ENCODE measurements at regions not wholly inside any gene's neighbourhood (a gene's known extent, or its start where the extent isn't known, plus 50 kb on each side); places are given as distances from the start of the nearest gene placed in this dataset.

DNA sequence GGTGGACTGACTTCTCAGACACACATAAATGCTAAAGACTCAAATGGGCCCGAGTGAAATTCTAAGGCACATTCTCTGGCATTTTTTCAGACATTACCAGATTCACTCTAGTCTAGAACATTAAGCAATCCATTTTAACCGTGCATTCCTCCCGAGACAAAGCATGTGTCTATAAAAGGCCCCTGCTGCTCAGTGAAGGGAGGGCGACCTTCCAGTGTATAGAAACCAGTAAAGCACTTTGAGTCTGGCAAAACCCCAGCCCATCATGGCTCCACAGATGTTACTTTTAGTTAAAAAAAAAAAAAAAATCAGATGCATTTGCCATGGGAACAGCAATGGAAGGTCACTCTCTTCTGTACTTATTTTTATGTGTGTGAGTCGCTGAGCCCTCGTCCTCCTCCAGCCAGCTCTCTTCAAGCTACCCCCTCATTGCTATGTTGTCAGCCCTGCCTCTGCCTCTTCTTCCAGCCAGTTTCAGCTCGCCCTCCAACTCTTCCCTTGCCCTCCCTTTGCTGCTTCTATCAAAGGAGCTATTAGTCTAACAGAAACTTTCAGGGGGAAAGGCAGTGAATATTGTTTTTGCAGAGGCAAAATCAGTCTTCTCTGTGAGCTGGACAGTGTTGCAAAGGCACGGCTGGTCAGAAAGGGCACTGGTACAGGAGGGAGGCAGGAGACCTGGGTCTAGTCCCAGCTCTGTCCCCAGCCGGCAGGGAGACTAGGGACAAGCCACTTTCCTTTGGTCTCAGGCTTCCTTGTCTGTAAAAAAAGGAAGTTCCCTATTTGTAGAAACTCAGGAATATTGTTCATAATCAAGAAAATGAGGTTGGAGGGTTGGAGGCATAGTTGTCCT is 644.2 kb downstream of the ZNF674 start:
- no CpG with 5 or more reads among the region's 9 CpGs for WGBS (ENCODE audit: insufficient coverage, insufficient read length)
- Histone ChIP-seq H3K36me3 (ENCODE audit: control insufficient read depth, insufficient read depth, low read length) (no peaks in the 10 kb centered on the region), H3K4me1 (ENCODE audit: control insufficient read depth, insufficient read depth, low read length) (no peaks in the 10 kb centered on the region; the same call in none of the 2 replicates), H3K27me3 (ENCODE audit: control insufficient read depth, insufficient read depth, low read length) (no peaks in the 10 kb centered on the region), H3K4me3 (ENCODE audit: low read length) (no peak overlapping the region), H3K27ac (ENCODE audit: low read length) (no peak overlapping the region), H3K9me3 (ENCODE audit: control insufficient read depth, insufficient read depth, low read length) (no peaks in the 10 kb centered on the region)
- DNase-seq (ENCODE audit: low read depth, low spot score) = no peak

DNA sequence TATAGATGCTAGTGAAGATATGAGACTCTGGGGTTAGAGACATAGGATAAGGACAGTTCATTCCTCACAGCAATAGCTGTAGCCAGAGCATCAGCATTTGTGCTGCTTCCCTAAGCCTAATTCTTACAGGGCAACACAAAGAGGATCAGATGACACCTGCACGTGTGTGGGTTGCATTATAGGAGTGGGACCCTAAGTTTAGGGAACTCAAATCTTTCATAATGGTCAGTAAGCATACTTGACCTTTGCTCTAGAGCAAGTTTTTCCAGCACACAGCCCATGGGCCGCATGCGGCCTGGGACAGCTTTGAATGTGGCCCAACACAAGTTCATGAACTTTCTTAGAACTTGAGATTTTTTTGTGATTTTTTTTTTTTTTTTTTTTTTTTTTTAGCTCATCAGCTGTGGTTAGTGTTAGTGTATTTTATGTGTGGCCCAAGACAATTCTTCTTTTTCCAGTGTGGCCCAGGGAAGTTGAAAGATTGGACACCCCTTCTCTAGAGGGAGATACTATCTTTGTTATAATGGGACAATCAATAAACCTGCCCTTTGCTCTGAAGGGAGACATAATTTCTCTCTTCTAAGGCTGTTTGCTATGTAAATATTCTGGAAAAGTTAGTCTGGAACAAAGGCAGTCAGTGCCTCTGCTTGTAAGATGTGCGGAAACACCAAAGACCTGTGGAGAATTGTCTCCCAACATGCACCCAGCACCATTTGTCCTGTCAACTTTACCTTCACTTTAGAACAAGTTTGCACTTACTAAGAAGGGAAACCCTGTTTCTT is 650.2 kb downstream of the ZNF674 start:
- WGBS (ENCODE audit: insufficient coverage, insufficient read length) = no CpG with 5 or more reads among the region's 4 CpGs
- Histone ChIP-seq H3K27ac (ENCODE audit: low read length) (no peak overlapping the region), H3K27me3 (ENCODE audit: control insufficient read depth, insufficient read depth, low read length) (no peaks in the 10 kb centered on the region), H3K9me3 (ENCODE audit: control insufficient read depth, insufficient read depth, low read length) (no peaks in the 10 kb centered on the region), H3K36me3 (ENCODE audit: control insufficient read depth, insufficient read depth, low read length) (no peaks in the 10 kb centered on the region), H3K4me1 (ENCODE audit: control insufficient read depth, insufficient read depth, low read length) (no peaks in the 10 kb centered on the region), H3K4me3 (ENCODE audit: low read length) (no peak overlapping the region)
- DNase-seq (ENCODE audit: low read depth, low spot score) = no peak

DNA sequence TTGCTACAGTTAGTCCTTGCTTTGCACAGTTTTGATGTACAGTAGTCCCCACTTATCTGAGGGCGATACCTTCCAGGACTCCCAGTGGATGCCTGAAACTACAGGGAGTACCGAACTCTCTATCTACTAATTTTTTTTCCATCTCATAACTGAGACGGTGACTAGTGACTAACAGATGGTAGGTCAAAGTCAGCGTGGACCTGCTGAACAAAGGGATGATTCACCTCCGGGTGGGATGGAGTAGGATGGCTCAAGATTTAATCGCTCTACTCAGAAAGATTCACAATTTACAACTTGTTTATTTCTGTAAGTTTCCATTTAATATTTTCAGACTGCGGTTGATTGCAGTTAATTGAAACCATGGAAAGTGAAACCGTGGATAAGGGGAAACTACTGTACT is 655.8 kb downstream of the ZNF674 start:
- no peaks in the 10 kb centered on the region for H3K36me3 ChIP-seq (ENCODE audit: control insufficient read depth, insufficient read depth, low read length)
- H3K4me1 ChIP-seq (ENCODE audit: control insufficient read depth, insufficient read depth, low read length) = no peaks in the 10 kb centered on the region
- WGBS (ENCODE audit: insufficient coverage, insufficient read length) = no CpG with 5 or more reads among the region's 8 CpGs
- DNase-seq (ENCODE audit: low read depth, low spot score) = no peak
- no peaks in the 10 kb centered on the region for H3K9me3 ChIP-seq (ENCODE audit: control insufficient read depth, insufficient read depth, low read length)
- H3K27ac ChIP-seq (ENCODE audit: low read length) = no peak overlapping the region
- no peaks in the 10 kb centered on the region for H3K27me3 ChIP-seq (ENCODE audit: control insufficient read depth, insufficient read depth, low read length)
- no peak overlapping the region for H3K4me3 ChIP-seq (ENCODE audit: low read length)

DNA sequence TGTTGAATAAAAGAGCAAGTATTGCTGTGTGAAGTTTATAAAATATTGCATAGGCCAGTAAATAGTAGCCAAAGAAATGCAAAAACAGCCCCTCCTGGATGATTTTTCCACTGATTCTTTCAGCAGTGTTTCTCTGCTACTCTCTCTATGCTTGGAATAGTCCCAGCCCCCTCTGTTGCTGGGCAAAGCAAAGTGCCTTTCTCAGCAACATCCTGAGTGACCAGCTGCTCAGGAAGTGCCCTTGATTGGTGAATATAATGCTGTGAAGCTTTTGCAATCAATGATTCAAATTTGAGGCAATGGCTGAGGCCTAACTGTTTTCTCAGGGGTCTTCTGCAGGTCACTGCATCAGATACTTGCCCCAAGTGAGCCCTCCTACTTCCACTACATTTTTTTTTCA is 656.7 kb downstream of the ZNF674 start:
- Histone ChIP-seq H3K36me3 (ENCODE audit: control insufficient read depth, insufficient read depth, low read length) (no peaks in the 10 kb centered on the region), H3K4me1 (ENCODE audit: control insufficient read depth, insufficient read depth, low read length) (no peaks in the 10 kb centered on the region), H3K27me3 (ENCODE audit: control insufficient read depth, insufficient read depth, low read length) (no peaks in the 10 kb centered on the region), H3K9me3 (ENCODE audit: control insufficient read depth, insufficient read depth, low read length) (no peaks in the 10 kb centered on the region), H3K4me3 (ENCODE audit: low read length) (no peak overlapping the region), H3K27ac (ENCODE audit: low read length) (no peak overlapping the region)
- DNase-seq (ENCODE audit: low read depth, low spot score) = no peak

DNA sequence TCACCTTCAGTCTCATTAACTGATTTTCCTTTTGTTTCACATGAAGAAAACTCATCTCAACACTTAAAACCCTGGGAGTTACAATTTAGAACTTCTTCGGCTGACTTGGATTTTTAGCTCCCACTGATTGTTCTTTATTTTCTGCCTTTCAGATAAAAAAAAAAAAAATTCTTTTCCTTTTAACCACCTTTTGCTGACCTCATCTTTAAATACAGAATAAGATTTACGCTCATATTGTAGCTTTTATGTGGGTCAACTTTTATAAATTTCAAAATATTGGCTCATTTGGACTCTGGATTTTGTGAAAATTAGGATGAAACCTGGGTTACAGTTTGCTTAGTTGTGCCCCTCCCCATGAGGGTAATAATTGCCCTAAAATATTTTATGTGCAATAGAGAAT is 659.3 kb downstream of the ZNF674 start:
- no peaks in the 10 kb centered on the region for H3K4me1 ChIP-seq (ENCODE audit: control insufficient read depth, insufficient read depth, low read length)
- H3K27ac ChIP-seq (ENCODE audit: low read length) = no peak overlapping the region
- no peaks in the 10 kb centered on the region for H3K27me3 ChIP-seq (ENCODE audit: control insufficient read depth, insufficient read depth, low read length)
- H3K36me3 ChIP-seq (ENCODE audit: control insufficient read depth, insufficient read depth, low read length) = no peaks in the 10 kb centered on the region
- no CpG with 5 or more reads among the region's 2 CpGs for WGBS (ENCODE audit: insufficient coverage, insufficient read length)
- H3K4me3 ChIP-seq (ENCODE audit: low read length) = no peak overlapping the region
- H3K9me3 ChIP-seq (ENCODE audit: control insufficient read depth, insufficient read depth, low read length) = no peaks in the 10 kb centered on the region
- no peak for DNase-seq (ENCODE audit: low read depth, low spot score)

DNA sequence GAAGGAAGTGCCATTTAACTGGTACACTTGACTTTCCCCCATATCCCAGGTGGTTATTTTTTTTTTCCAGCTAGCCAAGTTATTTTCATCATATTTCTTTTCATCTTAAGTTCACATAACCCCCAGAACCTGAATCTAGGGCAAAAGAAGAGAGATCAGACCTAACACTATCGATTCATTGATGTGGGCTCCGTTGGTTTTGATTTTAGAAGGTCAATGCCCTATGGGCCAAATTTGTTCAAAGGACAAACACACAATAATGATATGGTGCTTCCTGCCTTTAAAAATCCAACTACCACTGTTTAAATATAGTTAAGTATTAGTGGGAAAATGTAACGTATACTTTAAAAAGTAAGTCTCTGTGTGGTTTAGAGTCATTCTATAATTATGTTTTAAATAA is 665.7 kb downstream of the ZNF674 start:
- no peak overlapping the region for H3K27ac ChIP-seq (ENCODE audit: low read length)
- H3K27me3 ChIP-seq (ENCODE audit: control insufficient read depth, insufficient read depth, low read length) = no peaks in the 10 kb centered on the region
- DNase-seq (ENCODE audit: low read depth, low spot score) = no peak
- H3K4me3 ChIP-seq (ENCODE audit: low read length) = no peak overlapping the region
- no peaks in the 10 kb centered on the region for H3K36me3 ChIP-seq (ENCODE audit: control insufficient read depth, insufficient read depth, low read length)
- H3K4me1 ChIP-seq (ENCODE audit: control insufficient read depth, insufficient read depth, low read length) = no peaks in the 10 kb centered on the region
- no peaks in the 10 kb centered on the region for H3K9me3 ChIP-seq (ENCODE audit: control insufficient read depth, insufficient read depth, low read length)
- WGBS (ENCODE audit: insufficient coverage, insufficient read length) = no CpG with 5 or more reads among the region's 3 CpGs

DNA sequence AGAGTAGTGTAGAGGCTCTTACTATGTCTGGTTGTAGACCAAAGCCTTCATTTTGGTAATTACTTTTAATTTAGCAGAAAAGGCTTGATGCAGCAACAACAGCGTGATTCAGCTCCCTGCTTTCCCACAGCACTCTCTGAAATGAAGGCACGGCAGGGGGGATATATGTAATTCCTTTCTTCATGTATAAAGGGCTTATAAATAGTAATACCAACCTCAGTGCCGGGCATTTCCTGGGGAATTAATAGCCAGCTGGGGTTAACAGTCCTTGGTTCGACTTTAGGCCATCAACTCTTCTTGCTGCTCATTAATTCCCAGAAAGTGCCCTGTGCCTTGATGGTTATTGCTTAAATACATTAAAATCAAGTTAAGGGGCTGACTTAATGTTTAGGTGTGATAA is 669.0 kb downstream of the ZNF674 start:
- no CpG with 5 or more reads among the region's 4 CpGs for WGBS (ENCODE audit: insufficient coverage, insufficient read length)
- DNase-seq (ENCODE audit: low read depth, low spot score) = no peak
- Histone ChIP-seq H3K36me3 (ENCODE audit: control insufficient read depth, insufficient read depth, low read length) (no peaks in the 10 kb centered on the region), H3K4me3 (ENCODE audit: low read length) (no peak overlapping the region), H3K27ac (ENCODE audit: low read length) (no peak overlapping the region), H3K27me3 (ENCODE audit: control insufficient read depth, insufficient read depth, low read length) (no peaks in the 10 kb centered on the region), H3K9me3 (ENCODE audit: control insufficient read depth, insufficient read depth, low read length) (no peaks in the 10 kb centered on the region), H3K4me1 (ENCODE audit: control insufficient read depth, insufficient read depth, low read length) (no peaks in the 10 kb centered on the region)

DNA sequence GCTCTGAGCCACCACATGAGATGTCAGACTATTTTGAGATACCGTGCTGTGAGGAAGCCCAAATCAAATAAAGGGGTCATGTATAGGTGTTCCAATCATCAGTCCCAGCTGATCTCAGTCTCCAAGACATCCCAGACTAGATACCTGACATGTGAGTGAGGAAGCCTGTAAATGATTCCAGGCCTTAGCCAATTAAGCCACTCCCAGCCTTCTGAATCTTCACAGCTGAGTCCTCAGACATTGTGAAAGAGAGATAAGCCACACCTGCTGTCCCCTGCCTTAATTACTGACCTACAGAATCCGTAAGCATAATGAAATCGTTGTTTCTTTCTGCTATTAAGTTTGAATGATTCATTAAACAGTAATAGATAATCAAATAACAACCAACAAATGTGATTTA is 671.4 kb downstream of the ZNF674 start:
- no CpG with 5 or more reads among the region's 3 CpGs for WGBS (ENCODE audit: insufficient coverage, insufficient read length)
- H3K9me3 ChIP-seq (ENCODE audit: control insufficient read depth, insufficient read depth, low read length) = no peaks in the 10 kb centered on the region
- no peak for DNase-seq (ENCODE audit: low read depth, low spot score)
- H3K36me3 ChIP-seq (ENCODE audit: control insufficient read depth, insufficient read depth, low read length) = no peaks in the 10 kb centered on the region
- H3K4me3 ChIP-seq (ENCODE audit: low read length) = no peak overlapping the region
- H3K4me1 ChIP-seq (ENCODE audit: control insufficient read depth, insufficient read depth, low read length) = no peaks in the 10 kb centered on the region
- no peaks in the 10 kb centered on the region for H3K27me3 ChIP-seq (ENCODE audit: control insufficient read depth, insufficient read depth, low read length)
- no peak overlapping the region for H3K27ac ChIP-seq (ENCODE audit: low read length)

DNA sequence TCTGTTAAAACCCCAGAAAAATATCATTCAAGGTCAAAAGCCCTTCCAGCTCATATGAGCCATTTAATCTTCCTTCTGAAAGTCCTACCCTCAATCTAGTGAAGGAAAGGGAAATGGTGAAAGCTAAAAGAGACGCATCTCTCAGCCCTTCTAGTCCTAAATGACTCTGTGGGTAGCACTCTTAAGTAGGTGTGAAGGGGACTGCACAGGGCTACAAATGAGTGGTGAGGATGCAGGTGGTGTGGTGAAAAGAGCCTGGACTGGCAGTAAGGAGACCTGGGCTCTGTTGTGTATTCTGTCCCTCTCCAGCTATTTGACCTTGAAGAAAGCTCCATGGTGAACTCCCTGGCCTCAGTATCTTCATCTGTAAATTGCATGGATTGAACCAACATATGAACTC is 671.8 kb upstream of the DIPK2B start:
- Histone ChIP-seq H3K27ac (ENCODE audit: low read length) (no peak overlapping the region), H3K27me3 (ENCODE audit: control insufficient read depth, insufficient read depth, low read length) (no peaks in the 10 kb centered on the region), H3K4me1 (ENCODE audit: control insufficient read depth, insufficient read depth, low read length) (no peaks in the 10 kb centered on the region), H3K9me3 (ENCODE audit: control insufficient read depth, insufficient read depth, low read length) (no peaks in the 10 kb centered on the region), H3K4me3 (ENCODE audit: low read length) (no peak overlapping the region), H3K36me3 (ENCODE audit: control insufficient read depth, insufficient read depth, low read length) (no peaks in the 10 kb centered on the region)
- no CpG with 5 or more reads among the region's 1 CpG for WGBS (ENCODE audit: insufficient coverage, insufficient read length)
- DNase-seq (ENCODE audit: low read depth, low spot score) = no peak

DNA sequence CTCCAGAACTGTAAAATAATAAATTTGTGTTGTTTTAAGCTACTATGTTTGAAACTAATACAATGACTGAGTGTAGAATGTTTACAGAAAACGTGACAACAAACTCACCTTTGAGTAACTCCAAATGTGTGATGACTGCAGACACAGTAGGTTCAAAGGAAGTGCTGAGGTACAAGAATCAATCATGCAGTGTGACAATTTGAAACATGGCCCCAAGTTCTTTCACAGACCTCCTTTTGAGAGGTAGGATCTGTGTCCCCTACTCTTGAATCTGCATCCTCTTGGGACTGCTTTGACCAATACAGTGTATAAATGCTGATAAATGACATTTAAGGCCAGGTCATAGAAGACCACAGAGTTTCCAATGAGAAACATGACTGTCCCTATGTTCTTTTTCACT is 667.7 kb upstream of the DIPK2B start:
- Histone ChIP-seq H3K4me3 (ENCODE audit: low read length) (no peak overlapping the region), H3K9me3 (ENCODE audit: control insufficient read depth, insufficient read depth, low read length) (no peaks in the 10 kb centered on the region), H3K27me3 (ENCODE audit: control insufficient read depth, insufficient read depth, low read length) (no peaks in the 10 kb centered on the region), H3K36me3 (ENCODE audit: control insufficient read depth, insufficient read depth, low read length) (no peaks in the 10 kb centered on the region), H3K27ac (ENCODE audit: low read length) (no peak overlapping the region), H3K4me1 (ENCODE audit: control insufficient read depth, insufficient read depth, low read length) (no peaks in the 10 kb centered on the region)
- no CpG with 5 or more reads among the region's 1 CpG for WGBS (ENCODE audit: insufficient coverage, insufficient read length)
- DNase-seq (ENCODE audit: low read depth, low spot score) = no peak
